HL-60 (cell line): ENCODE measurements at regions not wholly inside any gene's neighbourhood (a gene's known extent, or its start where the extent isn't known, plus 50 kb on each side); places are given as distances from the start of the nearest gene placed in this dataset.

Experiments used
- CTCF ChIP-seq: IDR thresholded peaks from one replicate; pipeline ENCODE4 v1.5.1; 2011; ENCODE audit warnings: low read length, control low read depth, inconsistent platforms; ENCODE audit not compliant: insufficient read depth
- GABPA ChIP-seq: IDR thresholded peaks from 2 replicates; pipeline ENCODE4 v1.6.1; 2012; ENCODE audit warnings: low read depth
- POLR2AphosphoS5 ChIP-seq: IDR thresholded peaks from 2 replicates; pipeline ENCODE4 v1.6.1; 2012; ENCODE audit warnings: low read depth
- REST ChIP-seq: IDR thresholded peaks from 2 replicates; pipeline ENCODE4 v1.6.1; 2012; ENCODE audit warnings: low read depth; ENCODE audit not compliant: insufficient replicate concordance
- SPI1 ChIP-seq: IDR thresholded peaks from 2 replicates; pipeline ENCODE4 v1.6.1; 2012; ENCODE audit warnings: low read depth, mild to moderate bottlenecking, borderline replicate concordance

- no peak for TF ChIP-seq CTCF
- no peak for TF ChIP-seq POLR2AphosphoS5
- no peak for TF ChIP-seq GABPA
- no peak for TF ChIP-seq REST
- no peak for TF ChIP-seq SPI1
Measured at GRCh38 chr1:101444381-101444780, 207.6 kb downstream of the S1PR1 start.
